H9 (cell line): ENCODE measurements at regions not wholly inside any gene's neighbourhood (a gene's known extent, or its start where the extent isn't known, plus 50 kb on each side); places are given as distances from the start of the nearest gene placed in this dataset.

Experiments used
- DNase-seq: peaks from one replicate; pipeline ENCODE4 v3.0.0-alpha.2; 2017
- H2AFZ ChIP-seq: one replicate; pipeline ENCODE4 v1.6.1; 2013; ENCODE audit warnings: mild to moderate bottlenecking, low read length, control low read depth, moderate library complexity
- H2AK5ac ChIP-seq: 2 replicates; pipeline ENCODE4 v1.6.1; 2013; ENCODE audit warnings: low read length, control low read depth, mixed read lengths; ENCODE audit not compliant: insufficient read length
- H2BK120ac ChIP-seq: one replicate; pipeline ENCODE4 v1.6.1; 2013; ENCODE audit warnings: low read depth, mild to moderate bottlenecking, low read length, control low read depth, inconsistent platforms; ENCODE audit not compliant: poor library complexity, severe bottlenecking
- H2BK12ac ChIP-seq: 2 replicates; pipeline ENCODE4 v1.6.1; 2013; ENCODE audit warnings: low read length, control low read depth, mixed read lengths, low read depth; ENCODE audit not compliant: insufficient read length
- H2BK15ac ChIP-seq: 2 replicates; pipeline ENCODE4 v1.6.1; 2013; ENCODE audit warnings: low read depth, low read length, control low read depth
- H2BK20ac ChIP-seq: one replicate; pipeline ENCODE4 v1.6.1; 2013; ENCODE audit warnings: low read depth, mild to moderate bottlenecking, low read length, control low read depth, inconsistent platforms; ENCODE audit not compliant: poor library complexity, severe bottlenecking
- H2BK5ac ChIP-seq: 2 replicates; pipeline ENCODE4 v1.6.1; 2013; ENCODE audit warnings: low read length, control low read depth, mixed read lengths; ENCODE audit not compliant: insufficient read length
- H3K14ac ChIP-seq: 2 replicates; pipeline ENCODE4 v1.6.1; 2013; ENCODE audit warnings: low read length, control low read depth; ENCODE audit not compliant: insufficient read depth
- H3K18ac ChIP-seq: 2 replicates; pipeline ENCODE4 v1.6.1; 2013; ENCODE audit warnings: low read depth, mild to moderate bottlenecking, mixed read lengths, low read length, control low read depth; ENCODE audit not compliant: insufficient read length
- H3K23ac ChIP-seq: 2 replicates; pipeline ENCODE4 v1.6.1; 2013; ENCODE audit warnings: low read length, control low read depth, mixed read lengths, low read depth; ENCODE audit not compliant: insufficient read length
- H3K23me2 ChIP-seq: 2 replicates; pipeline ENCODE4 v1.6.1; 2013; ENCODE audit warnings: low read depth, mild to moderate bottlenecking, mixed read lengths, low read length, control low read depth; ENCODE audit not compliant: insufficient read length, poor library complexity, severe bottlenecking
- H3K27ac ChIP-seq: 2 replicates; pipeline ENCODE4 v1.5.1; 2013; ENCODE audit warnings: low read length, control low read depth, mixed read lengths, low read depth; ENCODE audit not compliant: insufficient read length
- H3K27me3 ChIP-seq: 2 replicates; pipeline ENCODE4 v1.6.1; 2013; ENCODE audit warnings: low read length, control low read depth, inconsistent platforms; ENCODE audit not compliant: insufficient read depth
- H3K4ac ChIP-seq: 2 replicates; pipeline ENCODE4 v1.6.1; 2013; ENCODE audit warnings: low read depth, mild to moderate bottlenecking, control low read depth, inconsistent platforms, low read length, moderate library complexity
- H3K4me1 ChIP-seq: 2 replicates; pipeline ENCODE4 v1.6.1; 2013; ENCODE audit warnings: low read length, control low read depth, inconsistent platforms; ENCODE audit not compliant: insufficient read depth
- H3K4me2 ChIP-seq: 2 replicates; pipeline ENCODE4 v1.6.1; 2013; ENCODE audit warnings: low read length, control low read depth, mixed read lengths; ENCODE audit not compliant: insufficient read length, insufficient read depth
- H3K56ac ChIP-seq: 2 replicates; pipeline ENCODE4 v1.6.1; 2013; ENCODE audit warnings: low read depth, mild to moderate bottlenecking, mixed read lengths, low read length, control low read depth; ENCODE audit not compliant: insufficient read length
- H3K79me1 ChIP-seq: 2 replicates; pipeline ENCODE4 v1.6.1; 2013; ENCODE audit warnings: low read depth, mild to moderate bottlenecking, moderate library complexity, low read length, control low read depth, inconsistent platforms; ENCODE audit not compliant: insufficient read depth, poor library complexity, severe bottlenecking
- H3K79me2 ChIP-seq: 2 replicates; pipeline ENCODE4 v1.6.1; 2013; ENCODE audit warnings: low read length, control low read depth, inconsistent platforms; ENCODE audit not compliant: insufficient read depth
- H3K9ac ChIP-seq: 2 replicates; pipeline ENCODE4 v1.6.1; 2013; ENCODE audit warnings: low read length, control low read depth, mixed read lengths; ENCODE audit not compliant: insufficient read length; ENCODE audit errors: extremely low read depth
- H3K9me3 ChIP-seq: one replicate; pipeline ENCODE4 v1.6.1; 2013; ENCODE audit warnings: low read depth, low read length, inconsistent platforms; ENCODE audit not compliant: control insufficient read depth
- H3T11ph ChIP-seq: one replicate; pipeline ENCODE4 v1.6.1; 2013; ENCODE audit warnings: mild to moderate bottlenecking, low read length, control low read depth, inconsistent platforms
- H4K20me1 ChIP-seq: one replicate; pipeline ENCODE4 v1.6.1; 2013; ENCODE audit not compliant: control insufficient read depth, insufficient read length, insufficient read depth
- H4K5ac ChIP-seq: 2 replicates; pipeline ENCODE4 v1.6.1; 2013; ENCODE audit warnings: low read depth, mild to moderate bottlenecking, mixed read lengths, low read length, control low read depth; ENCODE audit not compliant: insufficient read length
- H4K8ac ChIP-seq: replicated peaks from 2 replicates; pipeline ENCODE4 v1.6.1; 2013; ENCODE audit warnings: low read length, control low read depth, mixed read lengths, low read depth; ENCODE audit not compliant: insufficient read length
- H4K91ac ChIP-seq: 2 replicates; pipeline ENCODE4 v1.6.1; 2013; ENCODE audit warnings: low read depth, mild to moderate bottlenecking, moderate library complexity, mixed read lengths, low read length, control low read depth; ENCODE audit not compliant: insufficient read length
- H3K27ac Mint-ChIP-seq, 3 experiments: 2 replicates in 2 of 3; 3 replicates in 1 of 3; pipeline ENCODE4 v1.8.0; 2020 to 2021; ENCODE audit warnings: mixed read lengths in 3 of 3, mild to moderate bottlenecking in 1 of 3, moderate library complexity in 1 of 3
- H3K27me3 Mint-ChIP-seq: 2 replicates; pipeline ENCODE4 v1.8.0; 2021; ENCODE audit warnings: low read depth, mild to moderate bottlenecking, moderate library complexity, mixed read lengths
- H3K36me3 Mint-ChIP-seq, 3 experiments: 2 replicates in 2 of 3; 3 replicates in 1 of 3; pipeline ENCODE4 v1.8.0; 2020 to 2021; ENCODE audit warnings: low read depth in 3 of 3, mixed read lengths in 3 of 3; ENCODE audit not compliant: insufficient read depth in 1 of 3
- H3K4me1 Mint-ChIP-seq, 2 experiments: 2 replicates each; pipeline ENCODE4 v1.8.0; 2020; ENCODE audit warnings: mixed read lengths in 2 of 2
- H3K4me3 Mint-ChIP-seq, 2 experiments: 2 replicates in 1 of 2; 3 replicates in 1 of 2; pipeline ENCODE4 v1.8.0; 2020 to 2021; ENCODE audit warnings: mild to moderate bottlenecking in 2 of 2, mixed read lengths in 2 of 2, moderate library complexity in 1 of 2
- H3K9me3 Mint-ChIP-seq, 2 experiments: 2 replicates in 1 of 2; 3 replicates in 1 of 2; pipeline ENCODE4 v1.8.0; 2020; ENCODE audit warnings: mild to moderate bottlenecking in 2 of 2, mixed read lengths in 2 of 2, moderate library complexity in 1 of 2
- WGBS: extraction: QIAGEN DNeasy Blood & Tissue Kit; methylation state at CpG from one replicate; pipeline ENCODE4 v1.1.7; 2013; ENCODE audit warnings: missing lambda C conversion rate, low lambda C conversion rate, mixed read lengths; ENCODE audit not compliant: insufficient read length; ENCODE audit errors: extremely low coverage; 5-methylcytosine and 5-hydroxymethylcytosine counted together
- TF ChIP-seq, protein P1 (sequence below): fragments of 200-600 bp; sonication (generic); conservative IDR thresholded peaks from 3 replicates; pipeline ENCODE4 v1.8.0; 2021; ENCODE audit warnings: antibody characterized with exemption, mild to moderate bottlenecking

DNA sequence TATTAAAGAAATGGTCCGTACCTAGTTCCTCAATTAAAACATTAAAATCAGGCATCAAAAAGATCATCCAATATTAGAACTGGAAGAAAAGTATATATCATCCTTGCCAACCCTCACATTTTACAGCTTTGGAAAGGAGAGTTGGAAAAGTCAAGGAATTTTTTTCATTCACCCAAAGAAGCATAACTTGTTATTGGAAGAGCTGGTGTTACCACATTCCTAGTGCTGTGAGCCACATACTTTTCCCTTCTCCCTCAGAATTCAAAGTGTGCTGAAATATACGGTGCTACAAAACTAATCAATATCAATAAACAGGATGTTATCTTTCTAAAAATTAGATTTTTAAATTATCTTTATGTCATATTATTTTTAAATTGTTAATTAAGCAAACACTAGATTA lies 202.1 kb upstream of the FAT3 start:
- no peaks in the 10 kb centered on the region for H3K23me2 ChIP-seq
- H3K27me3 Mint-ChIP-seq: no peaks in the 10 kb centered on the region
- H2BK5ac ChIP-seq: no peak overlapping the region
- no peak overlapping the region for H3K4me2 ChIP-seq
- H2AK5ac ChIP-seq: no peak overlapping the region
- no peaks in the 10 kb centered on the region for H3K27me3 ChIP-seq
- no peak overlapping the region for H3K27ac Mint-ChIP-seq
- no peak overlapping the region for H4K8ac ChIP-seq
- DNase-seq: no peak
- no peak overlapping the region for H3K14ac ChIP-seq
- peaks cover under 1 to 5% of the 10 kb centered on the region in 2 experiments; a peak in 4 of 5 replicates for H3K9me3 Mint-ChIP-seq
- no peaks in the 10 kb centered on the region for H3K79me1 ChIP-seq
- H2AFZ ChIP-seq: no peak overlapping the region
- H4K91ac ChIP-seq: no peak overlapping the region
- H3K4me1 Mint-ChIP-seq: peaks cover 6 to 11% of the 10 kb centered on the region in 2 experiments; a peak in 3 of 4 replicates
- H3K27ac ChIP-seq: no peak overlapping the region
- H3K9ac ChIP-seq: no peak overlapping the region
- H3K4ac ChIP-seq: no peak overlapping the region
- no peak overlapping the region for H2BK12ac ChIP-seq
- TF ChIP-seq, protein P1, sequence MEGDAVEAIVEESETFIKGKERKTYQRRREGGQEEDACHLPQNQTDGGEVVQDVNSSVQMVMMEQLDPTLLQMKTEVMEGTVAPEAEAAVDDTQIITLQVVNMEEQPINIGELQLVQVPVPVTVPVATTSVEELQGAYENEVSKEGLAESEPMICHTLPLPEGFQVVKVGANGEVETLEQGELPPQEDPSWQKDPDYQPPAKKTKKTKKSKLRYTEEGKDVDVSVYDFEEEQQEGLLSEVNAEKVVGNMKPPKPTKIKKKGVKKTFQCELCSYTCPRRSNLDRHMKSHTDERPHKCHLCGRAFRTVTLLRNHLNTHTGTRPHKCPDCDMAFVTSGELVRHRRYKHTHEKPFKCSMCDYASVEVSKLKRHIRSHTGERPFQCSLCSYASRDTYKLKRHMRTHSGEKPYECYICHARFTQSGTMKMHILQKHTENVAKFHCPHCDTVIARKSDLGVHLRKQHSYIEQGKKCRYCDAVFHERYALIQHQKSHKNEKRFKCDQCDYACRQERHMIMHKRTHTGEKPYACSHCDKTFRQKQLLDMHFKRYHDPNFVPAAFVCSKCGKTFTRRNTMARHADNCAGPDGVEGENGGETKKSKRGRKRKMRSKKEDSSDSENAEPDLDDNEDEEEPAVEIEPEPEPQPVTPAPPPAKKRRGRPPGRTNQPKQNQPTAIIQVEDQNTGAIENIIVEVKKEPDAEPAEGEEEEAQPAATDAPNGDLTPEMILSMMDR: no peak
- H2BK120ac ChIP-seq: no peak overlapping the region
- H3K4me1 ChIP-seq: no peaks in the 10 kb centered on the region
- H3K79me2 ChIP-seq: no peaks in the 10 kb centered on the region
- no peak overlapping the region for H2BK15ac ChIP-seq
- H3K23ac ChIP-seq: no peak overlapping the region
- no peak overlapping the region for H3K18ac ChIP-seq
- H4K20me1 ChIP-seq: no peaks in the 10 kb centered on the region
- no peak overlapping the region for H3T11ph ChIP-seq
- no peaks in the 10 kb centered on the region for H3K9me3 ChIP-seq
- H3K4me3 Mint-ChIP-seq: no peak overlapping the region
- no peak overlapping the region for H2BK20ac ChIP-seq
- H4K5ac ChIP-seq: no peak overlapping the region
- H3K36me3 Mint-ChIP-seq: peaks cover 0 to 5% (median 2%) of the 10 kb centered on the region in 3 experiments; a peak in 2 of 7 replicates
- no peak overlapping the region for H3K56ac ChIP-seq
- WGBS: no CpG with 5 or more reads among the region's 2 CpGs
